HL-60 (cell line): ENCODE measurements at regions not wholly inside any gene's neighbourhood (a gene's known extent, or its start where the extent isn't known, plus 50 kb on each side); places are given as distances from the start of the nearest gene placed in this dataset.

ENCODE experiments used
- DNase-seq, 2 experiments: peaks; one replicate each; pipeline ENCODE4 v3.0.0-alpha.2; 2010 to 2020; ENCODE audit warnings: low read depth in 1 of 2, low spot score in 1 of 2
- H3K27ac ChIP-seq: fragments of 250-450 bp; sonication (Bioruptor Pico); replicated peaks from 2 replicates; pipeline ENCODE4 v1.5.1; 2020; ENCODE audit warnings: mild to moderate bottlenecking, moderate library complexity
- H3K27me3 ChIP-seq: fragments of 250-450 bp; sonication (Bioruptor Pico); 2 replicates; pipeline ENCODE4 v1.5.1; 2021; ENCODE audit warnings: mild to moderate bottlenecking, moderate library complexity; ENCODE audit not compliant: insufficient read depth, poor library complexity, severe bottlenecking
- H3K4me3 ChIP-seq: replicated peaks from 2 replicates; pipeline ENCODE4 v1.5.1; 2011; ENCODE audit warnings: mild to moderate bottlenecking, control low read depth, low read length; ENCODE audit not compliant: insufficient read depth
- CTCF ChIP-seq: IDR thresholded peaks from one replicate; pipeline ENCODE4 v1.5.1; 2011; ENCODE audit warnings: low read length, control low read depth, inconsistent platforms; ENCODE audit not compliant: insufficient read depth
- GABPA ChIP-seq: IDR thresholded peaks from 2 replicates; pipeline ENCODE4 v1.6.1; 2012; ENCODE audit warnings: low read depth
- POLR2AphosphoS5 ChIP-seq: IDR thresholded peaks from 2 replicates; pipeline ENCODE4 v1.6.1; 2012; ENCODE audit warnings: low read depth
- SPI1 ChIP-seq: IDR thresholded peaks from 2 replicates; pipeline ENCODE4 v1.6.1; 2012; ENCODE audit warnings: low read depth, mild to moderate bottlenecking, borderline replicate concordance
- TF ChIP-seq, protein P1 (sequence below): IDR thresholded peaks from 2 replicates; pipeline ENCODE4 v1.6.1; 2012; ENCODE audit warnings: low read depth; ENCODE audit not compliant: insufficient replicate concordance

- H3K27ac ChIP-seq, result no peak overlapping the region
- TF ChIP-seq CTCF (no peak), POLR2AphosphoS5 (no peak), GABPA (no peak), SPI1 (no peak)
- TF ChIP-seq, protein P1, sequence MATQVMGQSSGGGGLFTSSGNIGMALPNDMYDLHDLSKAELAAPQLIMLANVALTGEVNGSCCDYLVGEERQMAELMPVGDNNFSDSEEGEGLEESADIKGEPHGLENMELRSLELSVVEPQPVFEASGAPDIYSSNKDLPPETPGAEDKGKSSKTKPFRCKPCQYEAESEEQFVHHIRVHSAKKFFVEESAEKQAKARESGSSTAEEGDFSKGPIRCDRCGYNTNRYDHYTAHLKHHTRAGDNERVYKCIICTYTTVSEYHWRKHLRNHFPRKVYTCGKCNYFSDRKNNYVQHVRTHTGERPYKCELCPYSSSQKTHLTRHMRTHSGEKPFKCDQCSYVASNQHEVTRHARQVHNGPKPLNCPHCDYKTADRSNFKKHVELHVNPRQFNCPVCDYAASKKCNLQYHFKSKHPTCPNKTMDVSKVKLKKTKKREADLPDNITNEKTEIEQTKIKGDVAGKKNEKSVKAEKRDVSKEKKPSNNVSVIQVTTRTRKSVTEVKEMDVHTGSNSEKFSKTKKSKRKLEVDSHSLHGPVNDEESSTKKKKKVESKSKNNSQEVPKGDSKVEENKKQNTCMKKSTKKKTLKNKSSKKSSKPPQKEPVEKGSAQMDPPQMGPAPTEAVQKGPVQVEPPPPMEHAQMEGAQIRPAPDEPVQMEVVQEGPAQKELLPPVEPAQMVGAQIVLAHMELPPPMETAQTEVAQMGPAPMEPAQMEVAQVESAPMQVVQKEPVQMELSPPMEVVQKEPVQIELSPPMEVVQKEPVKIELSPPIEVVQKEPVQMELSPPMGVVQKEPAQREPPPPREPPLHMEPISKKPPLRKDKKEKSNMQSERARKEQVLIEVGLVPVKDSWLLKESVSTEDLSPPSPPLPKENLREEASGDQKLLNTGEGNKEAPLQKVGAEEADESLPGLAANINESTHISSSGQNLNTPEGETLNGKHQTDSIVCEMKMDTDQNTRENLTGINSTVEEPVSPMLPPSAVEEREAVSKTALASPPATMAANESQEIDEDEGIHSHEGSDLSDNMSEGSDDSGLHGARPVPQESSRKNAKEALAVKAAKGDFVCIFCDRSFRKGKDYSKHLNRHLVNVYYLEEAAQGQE, result no peak
- no peak overlapping the region for H3K4me3 ChIP-seq
- H3K27me3 ChIP-seq, result no peaks in the 10 kb centered on the region
- DNase-seq, result no peak
Measured at GRCh38 chr7:145219461-145219860, 383.6 kb upstream of the TPK1 start.

GRCh38 chr7:145216866-145217265, 381.0 kb upstream of the TPK1 start:
- TF ChIP-seq CTCF (no peak), SPI1 (no peak), POLR2AphosphoS5 (no peak), GABPA (no peak)
- TF ChIP-seq, protein P1, result no peak
- no peak overlapping the region for H3K27ac ChIP-seq
- DNase-seq, result no peak

GRCh38 chr7:145212050-145212449, 376.2 kb upstream of the TPK1 start:
- no peak for DNase-seq
- Histone ChIP-seq H3K27ac (no peak overlapping the region), H3K4me3 (no peak overlapping the region), H3K27me3 (no peaks in the 10 kb centered on the region)
- TF ChIP-seq, protein P1, result no peak
- no peak for TF ChIP-seq POLR2AphosphoS5
- TF ChIP-seq SPI1, result no peak
- no peak for TF ChIP-seq CTCF
- TF ChIP-seq GABPA, result no peak

More at GRCh38 chr7:145216866-145217265, 381.0 kb upstream of the TPK1 start:
- Histone ChIP-seq H3K27me3 (no peaks in the 10 kb centered on the region), H3K4me3 (no peak overlapping the region)
